UCSD-AML1 (cell line): ENCODE measurements at regions not wholly inside any gene's neighbourhood (a gene's known extent, or its start where the extent isn't known, plus 50 kb on each side); places are given as distances from the start of the nearest gene placed in this dataset.
"Not testable (repeated sequence)": the region's sequence is repeated elsewhere in the genome, so short reads cannot be mapped to it uniquely, and the experiment has no call there.

Experiments used
- DNase-seq: peaks from one replicate; lab custom pipeline; 2025; ENCODE audit not compliant: unreplicated experiment; lab: John Stamatoyannopoulos, UW

- no peak for DNase-seq
These were observed 368.6 kb upstream of the DPH6 start for GRCh38 chr15:35914573-35914972.

GRCh38 chr15:35921046-35921445 lies 375.1 kb upstream of the DPH6 start:
- DNase-seq = no peak

GRCh38 chr15:35925275-35926006 lies 379.5 kb upstream of the DPH6 start:
- no peak for DNase-seq

GRCh38 chr15:35926007-35926380 lies 380.0 kb upstream of the DPH6 start:
- no peak for DNase-seq

GRCh38 chr15:35928847-35929246 lies 382.9 kb upstream of the DPH6 start:
- no peak for DNase-seq

- no peak for DNase-seq
These were observed 383.9 kb upstream of the DPH6 start for GRCh38 chr15:35929740-35930444.

- DNase-seq = no peak
These were observed 385.9 kb upstream of the DPH6 start for GRCh38 chr15:35931799-35932341.

- no peak for DNase-seq
These were observed 386.6 kb upstream of the DPH6 start for GRCh38 chr15:35932531-35932930.

GRCh38 chr15:35933531-35933930 lies 387.6 kb upstream of the DPH6 start:
- DNase-seq = no peak

- no peak for DNase-seq
These were observed 388.6 kb upstream of the DPH6 start for GRCh38 chr15:35934383-35935049.

- no peak for DNase-seq
These were observed 390.3 kb upstream of the DPH6 start for GRCh38 chr15:35936284-35936683.

GRCh38 chr15:35937380-35937779 lies 391.4 kb upstream of the DPH6 start:
- DNase-seq = no peak

GRCh38 chr15:35944945-35945585 lies 399.1 kb upstream of the DPH6 start:
- no peak for DNase-seq

GRCh38 chr15:35953424-35953823 lies 407.5 kb upstream of the DPH6 start:
- DNase-seq = no peak

GRCh38 chr15:35956056-35956455 lies 410.1 kb upstream of the DPH6 start:
- no peak for DNase-seq

GRCh38 chr15:35958021-35958420 lies 412.1 kb upstream of the DPH6 start:
- no peak for DNase-seq

- no peak for DNase-seq
These were observed 413.0 kb upstream of the DPH6 start for GRCh38 chr15:35958975-35959374.

- DNase-seq = no peak
These were observed 417.4 kb upstream of the DPH6 start for GRCh38 chr15:35963326-35963725.

GRCh38 chr15:35966781-35967180 lies 420.8 kb upstream of the DPH6 start:
- no peak for DNase-seq

GRCh38 chr15:35967968-35968367 lies 422.0 kb upstream of the DPH6 start:
- DNase-seq = not testable (repeated sequence)

- no peak for DNase-seq
These were observed 427.1 kb upstream of the DPH6 start for GRCh38 chr15:35973029-35973428.
